Osteoblast (primary cell): ENCODE measurements at regions not wholly inside any gene's neighbourhood (a gene's known extent, or its start where the extent isn't known, plus 50 kb on each side); places are given as distances from the start of the nearest gene placed in this dataset.

ENCODE experiments used
- DNase-seq: peaks from one replicate; pipeline ENCODE4 v3.0.0; 2011; ENCODE audit warnings: low spot score, mixed read lengths; ENCODE audit not compliant: insufficient read length; ENCODE audit errors: missing footprints
- H2AFZ ChIP-seq: 2 replicates; pipeline ENCODE4 v1.6.0; 2011; ENCODE audit warnings: mild to moderate bottlenecking, low read length
- H3K27ac ChIP-seq: 2 replicates; pipeline ENCODE4 v1.5.1; 2011; ENCODE audit warnings: mild to moderate bottlenecking, low read depth, low read length, moderate library complexity
- H3K27me3 ChIP-seq: 2 replicates; pipeline ENCODE4 v1.6.0; 2012; ENCODE audit warnings: mild to moderate bottlenecking, control low read depth, inconsistent platforms, low read length, moderate library complexity; ENCODE audit not compliant: insufficient read depth
- H3K36me3 ChIP-seq: 2 replicates; pipeline ENCODE4 v1.5.1; 2011; ENCODE audit warnings: mild to moderate bottlenecking, low read length, control low read depth, moderate library complexity; ENCODE audit not compliant: insufficient read depth
- H3K4me1 ChIP-seq: 2 replicates; pipeline ENCODE4 v1.5.1; 2011; ENCODE audit warnings: mild to moderate bottlenecking, low read length, control low read depth, moderate library complexity; ENCODE audit not compliant: insufficient read depth
- H3K4me2 ChIP-seq: 2 replicates; pipeline ENCODE4 v1.6.0; 2011; ENCODE audit warnings: mild to moderate bottlenecking, low read length; ENCODE audit not compliant: insufficient read depth
- H3K4me3 ChIP-seq: fragments of 200-600 bp; sonication (generic); 3 replicates; pipeline ENCODE4 v1.5.1; 2012; ENCODE audit warnings: mild to moderate bottlenecking, low read length, inconsistent platforms; ENCODE audit not compliant: insufficient read depth
- H3K79me2 ChIP-seq: 2 replicates; pipeline ENCODE4 v1.6.0; 2012; ENCODE audit warnings: mild to moderate bottlenecking, low read length, control low read depth, inconsistent platforms; ENCODE audit not compliant: insufficient read depth
- H3K9me3 ChIP-seq: 2 replicates; pipeline ENCODE4 v1.5.1; 2011; ENCODE audit warnings: low read depth, low read length, control low read depth
- H4K20me1 ChIP-seq: 2 replicates; pipeline ENCODE4 v1.6.0; 2012; ENCODE audit warnings: mild to moderate bottlenecking, low read length, control low read depth; ENCODE audit not compliant: insufficient read depth
- TF ChIP-seq, protein P1 (sequence below): IDR thresholded peaks from 2 replicates; pipeline ENCODE4 v1.5.1; 2011; ENCODE audit warnings: mild to moderate bottlenecking, low read depth, low read length, moderate library complexity; ENCODE audit errors: extremely low read depth

DNA sequence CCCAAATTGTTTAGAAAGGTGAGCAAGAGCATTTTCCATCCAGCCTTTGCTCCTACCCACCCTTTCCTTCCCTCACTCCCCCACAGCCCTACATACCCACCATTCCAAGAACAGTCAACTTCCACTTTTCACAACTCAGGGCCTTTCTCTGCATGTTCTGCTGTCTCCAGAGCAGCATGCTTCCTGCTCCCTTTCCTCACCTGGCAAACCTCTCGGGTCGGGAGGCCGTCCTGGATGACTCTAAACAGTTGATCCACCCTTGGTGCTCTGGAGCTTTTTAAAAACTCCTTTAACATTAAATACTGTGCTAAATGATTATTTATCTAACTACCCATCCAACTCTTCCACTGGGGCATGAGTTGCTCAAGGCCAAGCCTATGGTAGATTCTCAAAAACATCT lies 200.6 kb downstream of the SETD4 start:
- Histone ChIP-seq H4K20me1 (no peaks in the 10 kb centered on the region), H3K4me1 (no peaks in the 10 kb centered on the region), H3K27ac (no peak overlapping the region), H3K4me2 (no peak overlapping the region), H3K9me3 (no peaks in the 10 kb centered on the region), H2AFZ (no peak overlapping the region), H3K79me2 (no peaks in the 10 kb centered on the region), H3K27me3 (peaks cover 40% of the 10 kb centered on the region), H3K4me3 (no peak overlapping the region), H3K36me3 (no peaks in the 10 kb centered on the region)
- TF ChIP-seq, protein P1, sequence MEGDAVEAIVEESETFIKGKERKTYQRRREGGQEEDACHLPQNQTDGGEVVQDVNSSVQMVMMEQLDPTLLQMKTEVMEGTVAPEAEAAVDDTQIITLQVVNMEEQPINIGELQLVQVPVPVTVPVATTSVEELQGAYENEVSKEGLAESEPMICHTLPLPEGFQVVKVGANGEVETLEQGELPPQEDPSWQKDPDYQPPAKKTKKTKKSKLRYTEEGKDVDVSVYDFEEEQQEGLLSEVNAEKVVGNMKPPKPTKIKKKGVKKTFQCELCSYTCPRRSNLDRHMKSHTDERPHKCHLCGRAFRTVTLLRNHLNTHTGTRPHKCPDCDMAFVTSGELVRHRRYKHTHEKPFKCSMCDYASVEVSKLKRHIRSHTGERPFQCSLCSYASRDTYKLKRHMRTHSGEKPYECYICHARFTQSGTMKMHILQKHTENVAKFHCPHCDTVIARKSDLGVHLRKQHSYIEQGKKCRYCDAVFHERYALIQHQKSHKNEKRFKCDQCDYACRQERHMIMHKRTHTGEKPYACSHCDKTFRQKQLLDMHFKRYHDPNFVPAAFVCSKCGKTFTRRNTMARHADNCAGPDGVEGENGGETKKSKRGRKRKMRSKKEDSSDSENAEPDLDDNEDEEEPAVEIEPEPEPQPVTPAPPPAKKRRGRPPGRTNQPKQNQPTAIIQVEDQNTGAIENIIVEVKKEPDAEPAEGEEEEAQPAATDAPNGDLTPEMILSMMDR = no peak
- no peak for DNase-seq

DNA sequence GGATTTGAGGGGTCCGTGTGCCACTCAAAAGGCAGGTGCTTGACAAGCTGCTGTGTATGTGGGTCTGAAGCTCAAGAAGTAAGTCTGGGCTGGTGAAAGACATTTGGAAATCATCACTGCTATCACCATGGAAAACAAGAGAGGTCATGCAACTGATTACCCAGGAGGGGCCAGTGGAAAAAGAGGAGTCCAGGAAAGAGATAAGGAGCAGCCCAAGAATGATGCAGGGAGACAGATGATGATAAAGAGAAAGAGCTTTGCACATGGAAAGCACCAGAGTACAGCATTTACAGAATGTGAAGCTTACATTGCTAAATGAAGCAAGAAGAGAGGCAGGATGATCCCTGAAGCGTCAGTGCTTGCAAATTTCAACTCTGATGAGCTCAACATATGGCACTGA lies 203.2 kb downstream of the SETD4 start:
- Histone ChIP-seq H2AFZ (no peak overlapping the region), H3K4me1 (no peaks in the 10 kb centered on the region), H3K27me3 (peaks cover 30% of the 10 kb centered on the region), H3K4me2 (no peak overlapping the region), H4K20me1 (no peaks in the 10 kb centered on the region), H3K4me3 (no peak overlapping the region), H3K27ac (no peak overlapping the region), H3K79me2 (no peaks in the 10 kb centered on the region), H3K9me3 (no peaks in the 10 kb centered on the region), H3K36me3 (no peaks in the 10 kb centered on the region)
- TF ChIP-seq, protein P1 = no peak
- peak; percentile 5 for DNase-seq

DNA sequence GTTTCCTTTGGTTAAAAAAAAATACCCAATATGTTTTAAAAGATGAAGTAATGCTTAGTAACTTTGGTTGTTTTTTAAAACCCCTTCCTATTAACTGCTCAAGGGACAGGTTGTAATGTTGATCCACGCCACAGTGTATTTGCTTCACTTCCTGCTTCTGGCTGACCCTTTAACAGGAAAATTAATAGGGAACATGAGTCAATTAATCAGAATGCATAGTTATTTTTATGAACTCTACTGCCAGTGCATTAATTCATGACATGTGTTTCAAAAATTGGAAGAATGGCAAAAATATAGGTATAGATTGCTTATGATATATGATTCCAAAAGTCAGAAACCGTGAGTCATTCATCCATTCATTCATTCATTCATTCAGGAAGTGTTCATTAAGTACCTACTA lies 204.8 kb downstream of the SETD4 start:
- TF ChIP-seq, protein P1 = no peak
- Histone ChIP-seq H3K9me3 (no peaks in the 10 kb centered on the region), H3K79me2 (no peaks in the 10 kb centered on the region), H3K4me1 (peaks cover 3% of the 10 kb centered on the region), H3K36me3 (no peaks in the 10 kb centered on the region), H3K27me3 (peaks cover 17% of the 10 kb centered on the region), H4K20me1 (no peaks in the 10 kb centered on the region), H2AFZ (no peak overlapping the region), H3K4me3 (no peak overlapping the region), H3K27ac (no peak overlapping the region), H3K4me2 (no peak overlapping the region)
- DNase-seq = peak; percentile 29

DNA sequence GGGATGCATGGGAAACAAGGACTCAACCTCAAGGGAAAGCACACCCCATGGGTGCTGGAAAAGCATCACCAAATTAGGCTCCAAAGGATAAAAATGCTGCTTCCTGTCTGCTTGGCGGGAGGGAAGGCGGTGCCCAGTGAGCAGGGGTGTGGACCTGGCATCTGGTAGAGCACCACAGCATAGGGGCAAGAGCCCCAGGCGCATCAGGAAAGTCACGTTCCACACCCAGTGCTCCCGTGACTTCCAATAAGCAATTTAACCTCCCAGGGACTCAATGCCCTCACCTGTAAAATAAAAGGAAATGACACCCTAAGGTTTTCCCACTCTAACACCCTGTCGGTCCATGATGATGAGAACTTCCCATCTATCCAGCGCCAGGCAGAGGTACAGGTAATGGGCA lies 206.0 kb downstream of the SETD4 start:
- H3K4me1 ChIP-seq = peaks cover 12% of the 10 kb centered on the region
- H3K79me2 ChIP-seq = no peaks in the 10 kb centered on the region
- no peak overlapping the region for H2AFZ ChIP-seq
- H3K4me2 ChIP-seq = no peak overlapping the region
- H3K27ac ChIP-seq = no peak overlapping the region
- TF ChIP-seq, protein P1 = no peak
- peaks cover 8% of the 10 kb centered on the region for H3K27me3 ChIP-seq
- no peaks in the 10 kb centered on the region for H3K36me3 ChIP-seq
- H3K4me3 ChIP-seq = no peak overlapping the region
- no peaks in the 10 kb centered on the region for H4K20me1 ChIP-seq
- no peaks in the 10 kb centered on the region for H3K9me3 ChIP-seq
- DNase-seq = no peak
